ENCODE measurements at regions not wholly inside any gene's neighbourhood (a gene's known extent, or its start where the extent isn't known, plus 50 kb on each side); places are given as distances from the start of the nearest gene placed in this dataset.

GRCh38 chr2:150047620-150048222 is 439.7 kb downstream of the RND3 start:
- DNase-seq (ENCODE audit: low spot score), result no peak

GRCh38 chr2:150046810-150047209 is 440.7 kb downstream of the RND3 start:
- no peak for DNase-seq (ENCODE audit: low spot score)

GRCh38 chr2:150046211-150046610 is 441.3 kb downstream of the RND3 start:
- DNase-seq (ENCODE audit: low spot score), result no peak

- no peak for DNase-seq (ENCODE audit: low spot score)
Measured at GRCh38 chr2:150045601-150046000, 441.9 kb downstream of the RND3 start.

- no peak for DNase-seq (ENCODE audit: low spot score)
Measured at GRCh38 chr2:150043172-150043500, 444.3 kb downstream of the RND3 start.

- no peak for DNase-seq (ENCODE audit: low spot score)
Measured at GRCh38 chr2:150042500-150043171, 444.8 kb downstream of the RND3 start.

- no peak for DNase-seq (ENCODE audit: low spot score)
Measured at GRCh38 chr2:150041722-150042425, 445.6 kb downstream of the RND3 start.

- no peak for DNase-seq (ENCODE audit: low spot score)
Measured at GRCh38 chr2:150036622-150037021, 449.0 kb upstream of the MMADHC start.

- DNase-seq (ENCODE audit: low spot score), result no peak
Measured at GRCh38 chr2:150034665-150035064, 447.1 kb upstream of the MMADHC start.

GRCh38 chr2:150030436-150031190 is 443.0 kb upstream of the MMADHC start:
- no peak for DNase-seq (ENCODE audit: low spot score)

- DNase-seq (ENCODE audit: low spot score), result no peak
Measured at GRCh38 chr2:150028322-150028721, 440.7 kb upstream of the MMADHC start.

GRCh38 chr2:150027164-150027563 is 439.6 kb upstream of the MMADHC start:
- no peak for DNase-seq (ENCODE audit: low spot score)

GRCh38 chr2:150023663-150024062 is 436.1 kb upstream of the MMADHC start:
- DNase-seq (ENCODE audit: low spot score), result no peak

- DNase-seq (ENCODE audit: low spot score), result no peak
Measured at GRCh38 chr2:150023044-150023443, 435.5 kb upstream of the MMADHC start.

GRCh38 chr2:150020937-150021673 is 433.5 kb upstream of the MMADHC start:
- no peak for DNase-seq (ENCODE audit: low spot score)

- DNase-seq (ENCODE audit: low spot score), result no peak
Measured at GRCh38 chr2:150020221-150020620, 432.6 kb upstream of the MMADHC start.

- no peak for DNase-seq (ENCODE audit: low spot score)
Measured at GRCh38 chr2:150019063-150019462, 431.5 kb upstream of the MMADHC start.

- no peak for DNase-seq (ENCODE audit: low spot score)
Measured at GRCh38 chr2:150012986-150013385, 425.4 kb upstream of the MMADHC start.

- no peak for DNase-seq (ENCODE audit: low spot score)
Measured at GRCh38 chr2:150011161-150011730, 423.7 kb upstream of the MMADHC start.

- DNase-seq (ENCODE audit: low spot score), result no peak
Measured at GRCh38 chr2:150008901-150009300, 421.3 kb upstream of the MMADHC start.

GRCh38 chr2:150007815-150008430 is 420.3 kb upstream of the MMADHC start:
- no peak for DNase-seq (ENCODE audit: low spot score)

All from COLO829 (cell line).